SJSA1 (cell line): ENCODE measurements at regions not wholly inside any gene's neighbourhood (a gene's known extent, or its start where the extent isn't known, plus 50 kb on each side); places are given as distances from the start of the nearest gene placed in this dataset.

Source experiments
- DNase-seq, 2 experiments: peaks; one replicate each; pipeline ENCODE4 v3.0.0-alpha.2; 2015 to 2020; ENCODE audit warnings: low spot score in 2 of 2, low read depth in 1 of 2
- H3K27ac ChIP-seq: fragments of 250-450 bp; sonication (Bioruptor Pico); 2 replicates; pipeline ENCODE4 v1.5.1; 2020; ENCODE audit warnings: mild to moderate bottlenecking, moderate library complexity
- H3K27me3 ChIP-seq: fragments of 250-450 bp; sonication (Bioruptor Pico); replicated peaks from 2 replicates; pipeline ENCODE4 v1.5.1; 2020; ENCODE audit warnings: mild to moderate bottlenecking, moderate library complexity
- H3K36me3 ChIP-seq: fragments of 250-450 bp; sonication (Bioruptor Pico); 2 replicates; pipeline ENCODE4 v1.5.1; 2020; ENCODE audit warnings: mild to moderate bottlenecking
- H3K4me1 ChIP-seq: fragments of 250-450 bp; sonication (Bioruptor Pico); replicated peaks from 2 replicates; pipeline ENCODE4 v1.6.1; 2021; ENCODE audit warnings: mild to moderate bottlenecking
- H3K4me3 ChIP-seq: fragments of 250-450 bp; sonication (Bioruptor Pico); 2 replicates; pipeline ENCODE4 v1.5.1; 2020; ENCODE audit warnings: mild to moderate bottlenecking
- H3K9me3 ChIP-seq: fragments of 250-450 bp; sonication (Bioruptor Pico); replicated peaks from 2 replicates; pipeline ENCODE4 v1.5.1; 2020; ENCODE audit warnings: mild to moderate bottlenecking

DNA sequence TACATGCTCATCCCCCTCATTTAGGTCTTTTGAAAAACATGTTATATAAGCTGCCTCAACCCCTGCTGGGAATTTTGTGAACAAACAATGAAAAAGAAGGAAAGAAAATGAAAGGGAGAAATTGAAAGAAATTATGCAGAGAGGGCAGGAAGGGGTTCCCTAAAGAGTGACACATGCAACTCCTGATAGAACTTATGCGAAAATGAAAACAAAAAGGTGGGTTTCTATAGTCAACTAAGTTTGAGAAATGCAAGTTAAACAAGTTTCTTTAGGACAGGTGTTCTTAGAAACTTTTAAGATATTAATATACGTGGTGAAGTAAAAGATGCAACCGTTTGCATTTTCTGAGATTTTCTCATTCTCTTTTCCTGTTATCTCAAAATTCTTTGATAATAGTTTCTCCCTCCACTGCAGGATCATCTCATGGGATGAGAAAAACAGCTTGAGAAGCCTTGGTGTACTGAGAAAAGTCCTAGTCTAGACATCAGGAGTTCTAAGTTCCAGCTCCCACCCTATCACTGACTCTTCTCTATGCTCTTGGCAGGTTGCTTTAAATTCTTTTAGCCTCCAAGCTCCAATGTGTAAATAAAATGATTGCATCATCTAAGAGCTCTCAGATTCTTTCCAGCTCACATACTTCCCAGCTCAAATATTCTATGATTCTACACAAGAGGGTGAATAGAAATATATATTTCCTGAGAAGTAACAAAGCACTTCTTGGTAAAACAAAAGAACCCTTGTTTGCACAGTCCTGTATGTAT lies 109.2 kb downstream of the FAM76B start:
- H3K4me3 ChIP-seq, result no peak overlapping the region
- no peaks in the 10 kb centered on the region for H3K9me3 ChIP-seq
- no peaks in the 10 kb centered on the region for H3K4me1 ChIP-seq
- no peak overlapping the region for H3K27ac ChIP-seq
- no peak for DNase-seq
- H3K27me3 ChIP-seq, result no peaks in the 10 kb centered on the region
- H3K36me3 ChIP-seq, result no peaks in the 10 kb centered on the region

- H3K27me3 ChIP-seq, result no peaks in the 10 kb centered on the region
- no peaks in the 10 kb centered on the region for H3K4me1 ChIP-seq
- no peaks in the 10 kb centered on the region for H3K9me3 ChIP-seq
- H3K4me3 ChIP-seq, result no peak overlapping the region
- no peak overlapping the region for H3K27ac ChIP-seq
- H3K36me3 ChIP-seq, result no peaks in the 10 kb centered on the region
- DNase-seq, result no peak
Observed at GRCh38 chr11:95678988-95679387, 110.6 kb downstream of the FAM76B start.

- DNase-seq, result no peak
- Histone ChIP-seq H3K4me3 (no peak overlapping the region), H3K27me3 (no peaks in the 10 kb centered on the region), H3K36me3 (no peaks in the 10 kb centered on the region), H3K4me1 (no peaks in the 10 kb centered on the region), H3K9me3 (no peaks in the 10 kb centered on the region), H3K27ac (no peak overlapping the region)
Observed at GRCh38 chr11:95676308-95676707, 113.3 kb downstream of the FAM76B start.

DNA sequence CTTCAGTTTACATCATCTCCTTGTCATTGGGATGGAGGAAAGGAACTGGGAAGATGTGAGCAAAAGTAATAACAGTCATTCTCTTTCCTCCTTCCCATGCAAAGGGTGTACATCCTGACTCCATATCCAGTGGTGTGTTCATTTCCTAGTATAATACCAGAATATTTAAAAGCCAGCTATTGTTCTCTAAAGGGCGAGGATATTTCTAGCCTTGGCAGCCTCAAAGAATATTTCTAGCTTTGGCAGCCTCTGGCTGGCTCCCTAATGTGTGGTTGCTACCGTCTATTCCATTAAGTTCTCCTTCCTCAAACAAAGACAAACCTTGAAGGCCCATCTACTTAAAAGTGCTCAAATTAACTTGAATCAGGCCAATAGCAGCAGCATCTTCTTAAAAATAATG lies 114.0 kb downstream of the FAM76B start:
- Histone ChIP-seq H3K4me1 (no peaks in the 10 kb centered on the region), H3K36me3 (no peaks in the 10 kb centered on the region), H3K27ac (no peak overlapping the region), H3K27me3 (no peaks in the 10 kb centered on the region), H3K9me3 (no peaks in the 10 kb centered on the region), H3K4me3 (no peak overlapping the region)
- no peak for DNase-seq

GRCh38 chr11:95674657-95675358 lies 114.8 kb downstream of the FAM76B start:
- Histone ChIP-seq H3K4me1 (no peaks in the 10 kb centered on the region), H3K27ac (no peak overlapping the region), H3K4me3 (no peak overlapping the region), H3K36me3 (no peaks in the 10 kb centered on the region), H3K9me3 (no peaks in the 10 kb centered on the region), H3K27me3 (no peaks in the 10 kb centered on the region)
- no peak for DNase-seq

- H3K27ac ChIP-seq, result no peak overlapping the region
- H3K4me1 ChIP-seq, result no peaks in the 10 kb centered on the region
- no peaks in the 10 kb centered on the region for H3K27me3 ChIP-seq
- DNase-seq, result no peak
- H3K36me3 ChIP-seq, result no peaks in the 10 kb centered on the region
- H3K9me3 ChIP-seq, result no peaks in the 10 kb centered on the region
- H3K4me3 ChIP-seq, result no peak overlapping the region
Observed at GRCh38 chr11:95671768-95672167, 117.8 kb downstream of the FAM76B start.

- H3K36me3 ChIP-seq, result no peaks in the 10 kb centered on the region
- no peak overlapping the region for H3K4me3 ChIP-seq
- H3K27ac ChIP-seq, result no peak overlapping the region
- H3K9me3 ChIP-seq, result no peaks in the 10 kb centered on the region
- DNase-seq, result no peak
- no peaks in the 10 kb centered on the region for H3K4me1 ChIP-seq
- no peaks in the 10 kb centered on the region for H3K27me3 ChIP-seq
Observed at GRCh38 chr11:95668131-95668530, 121.5 kb downstream of the FAM76B start.

GRCh38 chr11:95661162-95661561 lies 128.4 kb downstream of the FAM76B start:
- Histone ChIP-seq H3K27me3 (no peaks in the 10 kb centered on the region), H3K36me3 (no peaks in the 10 kb centered on the region), H3K27ac (no peak overlapping the region), H3K9me3 (no peaks in the 10 kb centered on the region), H3K4me3 (no peak overlapping the region), H3K4me1 (no peaks in the 10 kb centered on the region)
- DNase-seq, result no peak

- H3K9me3 ChIP-seq, result no peaks in the 10 kb centered on the region
- H3K4me3 ChIP-seq, result no peak overlapping the region
- H3K27ac ChIP-seq, result no peak overlapping the region
- no peaks in the 10 kb centered on the region for H3K4me1 ChIP-seq
- H3K27me3 ChIP-seq, result no peaks in the 10 kb centered on the region
- no peaks in the 10 kb centered on the region for H3K36me3 ChIP-seq
- no peak for DNase-seq
Observed at GRCh38 chr11:95660038-95660437, 129.5 kb downstream of the FAM76B start.

DNA sequence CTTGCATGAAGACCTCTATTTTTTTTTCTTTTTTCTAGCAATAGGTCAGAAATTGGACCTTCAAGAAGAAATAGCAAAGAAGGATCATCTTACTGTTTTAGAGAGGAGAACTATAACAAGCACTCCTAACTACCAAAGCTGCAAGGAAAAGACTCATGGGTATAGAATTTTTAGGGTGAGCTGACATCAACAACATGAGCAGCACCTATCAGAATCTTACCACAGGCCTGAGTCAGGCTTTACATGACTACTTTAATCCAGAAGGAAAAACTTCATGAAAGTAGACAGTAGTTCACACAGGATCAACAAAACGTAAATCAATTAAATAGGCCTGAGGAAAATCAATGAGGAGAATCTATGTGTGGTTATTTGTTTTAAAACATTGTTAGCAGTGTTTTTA lies 130.5 kb downstream of the FAM76B start:
- H3K4me1 ChIP-seq, result no peaks in the 10 kb centered on the region
- H3K27me3 ChIP-seq, result no peaks in the 10 kb centered on the region
- H3K4me3 ChIP-seq, result no peak overlapping the region
- H3K36me3 ChIP-seq, result no peaks in the 10 kb centered on the region
- DNase-seq, result no peak
- H3K27ac ChIP-seq, result no peak overlapping the region
- no peaks in the 10 kb centered on the region for H3K9me3 ChIP-seq

DNA sequence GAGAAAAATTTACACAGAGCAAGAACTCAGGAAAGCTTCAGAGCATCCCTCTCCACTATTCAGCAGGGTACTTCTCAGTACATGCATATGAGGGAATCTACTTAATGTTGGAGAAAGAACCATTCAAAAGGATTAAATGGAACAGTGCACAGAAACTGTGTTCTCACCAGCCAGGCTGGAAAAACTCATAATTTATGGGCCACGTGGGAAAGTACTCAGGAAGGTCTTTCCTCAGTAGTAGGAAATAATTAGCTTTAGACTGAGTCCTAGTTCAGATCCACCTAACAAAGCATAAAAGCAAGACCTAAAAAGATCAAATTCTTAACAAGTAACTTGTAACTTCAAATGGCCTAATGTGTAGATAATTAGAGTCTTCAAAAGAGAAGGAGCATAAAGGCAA lies 134.0 kb downstream of the FAM76B start:
- H3K4me1 ChIP-seq, result no peaks in the 10 kb centered on the region
- no peak for DNase-seq
- no peaks in the 10 kb centered on the region for H3K9me3 ChIP-seq
- H3K36me3 ChIP-seq, result no peaks in the 10 kb centered on the region
- H3K27me3 ChIP-seq, result no peaks in the 10 kb centered on the region
- no peak overlapping the region for H3K27ac ChIP-seq
- no peak overlapping the region for H3K4me3 ChIP-seq

DNA sequence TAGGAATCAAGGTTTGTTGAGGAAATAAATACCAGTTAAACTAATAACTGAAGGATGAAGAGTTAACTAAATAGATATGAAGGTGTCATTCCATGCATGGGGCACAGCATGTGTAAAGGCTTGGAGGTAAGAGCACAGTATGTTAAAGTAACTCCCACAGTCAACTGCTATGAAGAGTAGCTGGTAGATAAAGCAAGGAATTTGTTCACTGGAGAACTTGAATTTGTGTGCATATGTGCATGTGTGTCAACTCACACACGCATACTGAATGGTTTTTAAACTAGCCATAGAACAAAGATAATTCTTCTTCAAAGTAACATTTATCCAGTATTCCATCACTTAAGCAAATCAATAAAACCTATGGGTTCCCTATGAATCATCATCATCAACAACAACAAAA lies 135.9 kb downstream of the FAM76B start:
- no peak overlapping the region for H3K27ac ChIP-seq
- no peaks in the 10 kb centered on the region for H3K9me3 ChIP-seq
- no peak overlapping the region for H3K4me3 ChIP-seq
- H3K4me1 ChIP-seq, result no peaks in the 10 kb centered on the region
- H3K36me3 ChIP-seq, result no peaks in the 10 kb centered on the region
- DNase-seq, result no peak
- no peaks in the 10 kb centered on the region for H3K27me3 ChIP-seq

GRCh38 chr11:95653099-95653498 lies 136.5 kb downstream of the FAM76B start:
- DNase-seq, result no peak
- no peaks in the 10 kb centered on the region for H3K4me1 ChIP-seq
- no peaks in the 10 kb centered on the region for H3K9me3 ChIP-seq
- no peaks in the 10 kb centered on the region for H3K36me3 ChIP-seq
- H3K4me3 ChIP-seq, result no peak overlapping the region
- H3K27me3 ChIP-seq, result no peaks in the 10 kb centered on the region
- no peak overlapping the region for H3K27ac ChIP-seq

- no peaks in the 10 kb centered on the region for H3K27me3 ChIP-seq
- H3K9me3 ChIP-seq, result no peaks in the 10 kb centered on the region
- no peaks in the 10 kb centered on the region for H3K36me3 ChIP-seq
- H3K27ac ChIP-seq, result no peak overlapping the region
- no peak for DNase-seq
- H3K4me3 ChIP-seq, result no peak overlapping the region
- no peaks in the 10 kb centered on the region for H3K4me1 ChIP-seq
Observed at GRCh38 chr11:95652002-95652472, 137.5 kb downstream of the FAM76B start.
